GM18951 (cell line): ENCODE measurements at regions not wholly inside any gene's neighbourhood (a gene's known extent, or its start where the extent isn't known, plus 50 kb on each side); places are given as distances from the start of the nearest gene placed in this dataset.

Experiments
- POLR2A ChIP-seq: IDR thresholded peaks from 4 replicates; pipeline ENCODE4 v1.6.1; 2011; ENCODE audit warnings: mild to moderate bottlenecking; ENCODE audit not compliant: insufficient read length, insufficient read depth; ENCODE audit errors: extremely low read depth
- in situ Hi-C: fragments of 300-500 bp; cut with MboI; formaldehyde crosslinking; loops from one replicate; pipeline ENCODE4 v1.12.0; 2022; ENCODE audit warnings: low sequenced_read_pairs, mixed read lengths, inconsistent platforms; ENCODE audit not compliant: unreplicated experiment

GRCh38 chr16:73503093-73503492 is 455.2 kb upstream of the ZFHX3 start:
- in situ Hi-C loops: no loop called here

GRCh38 chr16:73499276-73499675 is 451.3 kb upstream of the ZFHX3 start:
- in situ Hi-C loops: no loop called here
- no peak for TF ChIP-seq POLR2A

More at GRCh38 chr16:73503093-73503492, 455.2 kb upstream of the ZFHX3 start:
- TF ChIP-seq POLR2A: no peak

GRCh38 chr16:73485880-73486279 is 438.0 kb upstream of the ZFHX3 start:
- in situ Hi-C loops: no loop called here
- TF ChIP-seq POLR2A: no peak

- TF ChIP-seq POLR2A: no peak
- in situ Hi-C loops: no loop called here
Observed at GRCh38 chr16:73483934-73484711, 436.2 kb upstream of the ZFHX3 start.

GRCh38 chr16:73483076-73483791 is 435.3 kb upstream of the ZFHX3 start:
- in situ Hi-C loops: no loop called here
- no peak for TF ChIP-seq POLR2A

- in situ Hi-C loops: no loop called here
- TF ChIP-seq POLR2A: no peak
Observed at GRCh38 chr16:73482310-73482709, 434.4 kb upstream of the ZFHX3 start.

GRCh38 chr16:73480381-73480780 is 432.5 kb upstream of the ZFHX3 start:
- no peak for TF ChIP-seq POLR2A
- in situ Hi-C loops: no loop called here

GRCh38 chr16:73473713-73474112 is 425.8 kb upstream of the ZFHX3 start:
- TF ChIP-seq POLR2A: no peak
- in situ Hi-C loops: no loop called here

GRCh38 chr16:73464834-73465233 is 416.9 kb upstream of the ZFHX3 start:
- no peak for TF ChIP-seq POLR2A
- in situ Hi-C loops: no loop called here

- in situ Hi-C loops: no loop called here
- no peak for TF ChIP-seq POLR2A
Observed at GRCh38 chr16:73459586-73459985, 411.7 kb upstream of the ZFHX3 start.

- TF ChIP-seq POLR2A: no peak
Observed at GRCh38 chr16:73457851-73458250, 409.9 kb upstream of the ZFHX3 start.

GRCh38 chr16:73448970-73449369 is 401.0 kb upstream of the ZFHX3 start:
- no peak for TF ChIP-seq POLR2A
- in situ Hi-C loops: no loop called here

More at GRCh38 chr16:73457851-73458250, 409.9 kb upstream of the ZFHX3 start:
- in situ Hi-C loops: no loop called here

- in situ Hi-C loops: no loop called here
- TF ChIP-seq POLR2A: no peak
Observed at GRCh38 chr16:73447846-73448245, 399.9 kb upstream of the ZFHX3 start.

GRCh38 chr16:73434621-73435020 is 386.7 kb upstream of the ZFHX3 start:
- in situ Hi-C loops: no loop called here
- TF ChIP-seq POLR2A: no peak
